NCI-H2227 (cell line): ENCODE measurements at regions not wholly inside any gene's neighbourhood (a gene's known extent, or its start where the extent isn't known, plus 50 kb on each side); places are given as distances from the start of the nearest gene placed in this dataset.
A peak's percentile ranks its signal among the peaks of the same experiment; 100 is the strongest.
"Not testable (repeated sequence)": the region's sequence is repeated elsewhere in the genome, so short reads cannot be mapped to it uniquely, and the experiment has no call there.

Source experiments
- DNase-seq: peaks from one replicate; lab custom pipeline; 2025; ENCODE audit not compliant: unreplicated experiment; lab: John Stamatoyannopoulos, UW

DNA sequence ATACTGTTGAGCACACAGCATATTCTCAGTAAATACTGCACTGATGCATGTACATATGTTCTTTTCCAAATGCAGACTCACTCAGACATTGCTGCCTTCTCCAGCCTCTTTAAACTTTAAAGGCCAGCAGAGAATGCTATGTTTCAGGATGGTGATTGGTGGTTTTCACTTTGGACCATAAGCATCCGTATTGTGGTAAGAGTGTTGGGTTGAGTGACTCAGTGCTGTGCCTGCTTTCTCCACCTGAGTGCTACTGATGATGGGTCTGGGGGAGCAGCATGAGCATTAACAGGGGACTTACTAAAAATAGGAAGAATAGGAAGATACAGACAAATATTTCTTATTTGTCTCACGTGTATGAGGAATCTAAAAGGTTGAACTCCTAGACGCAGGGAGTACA lies 56.3 kb upstream of the ZNF92 start:
- no peak for DNase-seq

DNA sequence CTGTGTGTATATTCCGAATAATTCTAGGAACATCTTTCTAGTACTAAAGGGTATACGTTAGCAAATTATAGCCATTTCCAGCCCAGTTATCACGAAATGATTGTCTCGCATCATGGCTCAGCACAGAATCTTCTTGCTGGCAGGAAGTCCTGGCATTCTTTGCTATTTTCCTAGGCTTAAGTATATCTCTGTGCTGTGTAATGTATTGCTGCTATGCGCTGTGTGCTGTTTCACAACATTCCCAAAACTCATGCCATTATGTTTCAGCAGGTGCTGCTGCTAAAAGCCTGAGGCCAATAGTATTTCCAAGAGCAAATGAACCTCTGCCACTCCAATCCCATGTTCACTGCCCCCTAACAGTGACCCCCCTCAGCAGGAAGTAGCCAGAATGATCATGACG lies 62.9 kb upstream of the ZNF92 start:
- no peak for DNase-seq

DNA sequence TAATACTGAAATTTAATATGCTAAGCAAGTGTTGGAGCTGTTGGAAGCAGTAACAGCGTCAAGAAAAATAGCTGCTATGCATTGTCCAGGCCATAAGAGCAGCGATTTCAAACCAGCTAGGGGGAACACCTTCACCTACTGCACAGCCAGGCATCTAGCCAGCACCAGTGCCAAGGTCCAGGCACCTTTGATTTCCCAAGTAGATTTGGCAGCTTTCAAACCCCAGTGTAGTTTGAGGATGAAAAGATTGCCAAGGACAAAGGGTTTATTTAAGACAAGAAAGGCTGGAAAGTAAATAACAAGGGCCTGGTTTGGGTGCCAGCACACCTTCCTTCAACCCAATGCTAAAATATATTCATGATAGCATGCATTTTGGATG lies 65.4 kb upstream of the ZNF92 start:
- DNase-seq: no peak

DNA sequence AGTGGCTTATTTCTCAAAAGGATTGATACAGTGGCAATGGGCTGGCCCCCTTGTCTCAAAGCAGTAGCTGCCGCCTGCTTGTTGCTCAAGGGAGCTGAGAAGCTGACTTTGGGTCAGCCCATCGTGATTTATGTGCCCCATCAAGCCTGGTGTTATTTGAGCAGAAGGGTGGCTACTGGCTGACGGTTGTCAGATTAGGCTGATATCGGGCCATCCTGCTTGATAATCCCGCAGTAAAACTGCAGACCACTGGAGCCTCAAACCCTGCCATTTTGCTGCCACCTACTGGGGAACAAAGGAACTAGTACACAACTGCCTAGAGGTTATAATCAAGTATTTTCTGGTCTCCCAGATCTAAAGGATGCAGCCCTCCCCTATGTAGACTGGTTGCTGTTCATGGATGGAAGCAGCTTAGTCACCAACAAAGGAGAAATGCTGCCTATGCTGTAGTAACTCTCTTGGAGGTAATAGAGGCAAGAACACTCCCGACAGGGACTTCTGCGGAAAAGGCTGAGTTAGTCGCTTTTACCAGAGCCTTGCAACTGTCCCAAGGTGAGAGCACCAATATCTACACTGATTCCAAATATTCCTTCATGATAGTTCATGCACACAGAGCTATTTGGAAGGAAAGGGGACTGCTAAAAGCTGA lies 65.9 kb upstream of the ZNF92 start:
- DNase-seq: peak; percentile 68

DNA sequence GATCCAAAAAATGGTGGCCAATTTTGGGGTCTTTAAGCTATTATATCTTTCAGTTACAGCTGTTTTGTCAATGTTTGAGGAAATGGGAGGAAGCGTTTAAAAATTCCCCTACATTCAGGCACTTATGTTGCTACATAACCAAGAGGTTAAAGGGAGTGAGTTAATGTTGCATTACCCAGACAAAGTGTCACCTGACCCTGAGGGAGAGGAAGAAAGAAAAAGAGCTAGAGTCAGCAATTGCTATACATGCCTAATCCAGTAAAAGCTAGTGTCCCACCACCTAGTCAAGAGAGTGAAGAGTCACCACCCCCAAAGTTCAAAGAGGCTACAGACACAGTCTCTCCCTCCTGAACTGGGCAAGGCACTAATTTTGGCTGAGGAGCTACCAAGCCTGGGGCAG lies 69.5 kb upstream of the ZNF92 start:
- DNase-seq: no peak

DNA sequence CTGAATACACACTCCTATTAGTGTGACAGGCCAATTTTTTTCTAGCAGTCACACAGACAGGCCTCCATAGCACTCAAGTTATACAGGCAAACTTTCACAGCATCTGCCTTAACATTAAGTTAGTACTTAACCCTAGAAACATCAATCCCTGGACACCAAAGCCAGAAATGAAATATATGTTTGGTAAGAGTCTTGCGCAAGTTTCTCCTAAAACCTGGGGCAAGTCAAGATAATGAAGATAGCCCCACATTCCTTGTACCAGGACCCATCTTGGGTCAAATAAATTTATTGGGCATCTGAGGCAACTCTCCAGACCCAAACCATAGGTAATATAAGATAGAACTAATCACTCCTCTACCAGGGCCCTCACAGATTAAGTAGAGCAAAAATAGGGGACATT lies 70.8 kb upstream of the ZNF92 start:
- no peak for DNase-seq

DNA sequence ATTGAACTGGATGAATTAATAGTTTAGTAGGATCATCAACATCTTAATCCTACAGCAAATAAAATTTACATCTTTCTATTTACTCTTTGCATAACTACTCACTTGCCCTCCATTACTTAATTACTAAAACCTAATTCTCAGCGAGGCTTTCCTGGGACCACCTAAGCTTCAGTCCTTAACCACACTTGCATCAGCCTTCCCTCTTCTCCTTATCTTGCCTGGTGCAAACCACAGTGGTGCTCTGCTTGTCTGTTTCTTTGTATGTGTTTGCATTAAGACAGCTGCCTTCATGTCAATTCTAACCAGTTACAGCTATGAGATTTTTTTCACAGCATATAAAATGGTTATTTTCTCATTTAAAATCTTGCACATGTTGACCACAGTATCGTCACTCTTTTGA lies 72.6 kb upstream of the ZNF92 start:
- DNase-seq: no peak

DNA sequence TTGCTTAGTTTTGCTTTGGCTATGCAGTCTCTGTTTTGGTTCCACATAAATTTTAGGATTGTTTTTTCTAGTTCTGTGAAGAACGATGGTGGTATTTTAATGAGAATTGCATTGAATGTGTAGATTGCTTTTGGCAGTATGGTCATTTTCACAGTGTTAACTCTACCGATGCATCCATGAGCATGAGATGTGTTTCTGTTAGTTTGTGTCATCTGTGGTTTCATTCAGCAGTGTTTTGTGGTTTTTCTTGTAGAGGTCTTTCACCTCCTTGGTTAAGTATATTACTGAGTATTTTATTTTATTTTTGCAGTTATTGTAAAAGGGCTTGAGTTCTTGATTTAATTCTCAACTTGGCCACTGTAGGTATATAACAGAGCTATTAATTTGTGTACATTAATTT lies 78.2 kb upstream of the ZNF92 start:
- DNase-seq: no peak

DNA sequence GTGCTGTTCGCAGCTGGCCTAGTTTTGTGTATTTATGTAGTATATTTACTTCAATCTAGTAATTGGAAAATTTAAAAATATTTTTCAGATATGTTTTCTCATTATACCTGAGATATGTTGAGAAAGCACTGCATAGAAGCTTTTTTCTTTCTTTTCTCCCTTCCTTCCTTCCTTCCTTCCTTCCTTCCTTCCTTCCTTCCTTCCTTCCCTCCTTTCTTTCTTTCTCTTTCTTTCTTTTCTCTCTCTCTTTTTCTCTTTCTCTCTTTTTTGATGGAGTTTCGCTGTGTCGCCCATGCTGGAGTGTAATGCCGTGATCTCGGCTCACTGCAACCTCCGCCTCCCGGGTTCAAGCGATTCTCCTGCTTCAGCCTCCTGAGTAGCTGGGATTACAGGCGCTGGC lies 83.3 kb upstream of the ZNF92 start:
- DNase-seq: not testable (repeated sequence)

DNA sequence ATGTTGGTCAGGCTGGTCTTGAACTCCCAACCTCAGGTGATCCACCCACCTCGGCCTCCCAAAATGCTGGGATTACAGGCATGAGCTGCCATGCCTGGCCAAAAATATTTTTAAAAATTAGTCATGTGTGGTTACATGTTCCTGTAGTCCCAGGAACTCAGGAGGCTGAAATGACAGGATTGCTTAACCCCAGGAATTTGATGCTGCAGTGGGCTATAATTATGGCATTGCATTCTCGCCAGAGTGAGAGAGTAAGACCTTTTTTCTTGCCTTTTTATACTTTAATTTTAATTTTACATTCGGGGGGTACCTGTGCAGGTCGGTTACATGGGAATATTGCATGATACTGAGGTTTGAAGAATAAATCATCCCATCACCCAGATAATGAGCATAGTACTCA lies 86.6 kb upstream of the ZNF92 start:
- no peak for DNase-seq

DNA sequence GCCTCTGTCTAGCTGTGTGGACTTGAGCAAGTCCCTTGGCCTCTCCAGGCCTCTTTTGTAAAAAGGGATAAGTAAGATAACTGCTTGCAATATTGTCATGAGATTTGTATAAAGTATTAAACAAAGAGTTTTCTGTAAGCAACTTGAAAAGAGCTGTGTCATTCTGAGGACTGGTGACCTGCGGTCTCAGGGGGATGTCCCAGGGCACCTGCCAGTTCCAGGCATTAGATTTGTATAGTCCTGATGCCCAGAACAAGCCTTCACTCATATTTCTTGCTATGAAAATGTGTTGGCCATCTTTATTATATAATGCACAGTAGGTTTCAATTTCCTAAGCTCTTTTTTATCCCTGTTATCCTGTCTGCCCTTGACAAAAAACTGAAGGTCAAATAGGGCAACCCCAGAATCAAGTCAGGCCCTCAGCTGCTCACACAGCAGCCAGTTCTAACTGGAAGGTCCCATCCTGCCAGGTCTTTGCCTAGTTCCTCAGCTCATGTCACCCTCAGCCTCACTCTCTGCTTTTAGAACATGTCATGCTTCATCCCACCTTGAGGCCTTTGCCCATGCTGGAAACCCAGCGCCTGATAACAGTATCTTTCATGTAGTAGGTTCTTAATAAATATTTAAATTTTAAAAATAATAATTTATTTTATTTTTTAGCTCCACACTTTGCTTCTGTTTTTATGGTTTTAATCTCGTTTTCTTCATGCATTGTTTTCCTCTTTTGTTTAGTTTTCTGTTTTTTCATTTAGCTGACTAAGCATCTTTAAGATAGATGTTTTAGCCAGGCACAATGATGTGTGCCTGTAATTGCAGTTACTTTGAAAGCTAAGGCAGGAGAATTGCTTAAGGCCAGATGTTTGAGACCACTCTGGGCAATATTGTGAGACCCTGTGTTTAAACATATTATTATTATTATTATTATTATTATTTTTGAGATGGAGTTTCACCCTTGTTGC lies 87.5 kb upstream of the ZNF92 start:
- DNase-seq: no peak

DNA sequence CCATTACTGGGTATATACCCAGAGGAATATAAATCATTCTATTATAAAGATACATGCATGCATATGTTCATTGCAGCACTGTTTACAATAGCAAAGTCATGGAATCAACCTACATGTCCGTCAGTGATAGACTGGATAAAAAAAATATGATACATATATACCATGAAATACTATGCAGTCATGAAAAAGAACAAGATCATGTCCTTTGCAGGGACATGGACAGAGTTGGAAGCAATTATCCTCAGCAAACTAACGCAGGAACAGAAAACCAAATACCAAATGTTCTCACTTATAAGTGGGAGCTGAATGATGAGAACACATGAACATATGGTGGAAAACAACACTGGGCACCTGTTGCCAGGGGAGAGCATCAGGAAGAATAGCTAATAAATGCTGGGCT lies 88.4 kb upstream of the ZNF92 start:
- DNase-seq: not testable (repeated sequence)

DNA sequence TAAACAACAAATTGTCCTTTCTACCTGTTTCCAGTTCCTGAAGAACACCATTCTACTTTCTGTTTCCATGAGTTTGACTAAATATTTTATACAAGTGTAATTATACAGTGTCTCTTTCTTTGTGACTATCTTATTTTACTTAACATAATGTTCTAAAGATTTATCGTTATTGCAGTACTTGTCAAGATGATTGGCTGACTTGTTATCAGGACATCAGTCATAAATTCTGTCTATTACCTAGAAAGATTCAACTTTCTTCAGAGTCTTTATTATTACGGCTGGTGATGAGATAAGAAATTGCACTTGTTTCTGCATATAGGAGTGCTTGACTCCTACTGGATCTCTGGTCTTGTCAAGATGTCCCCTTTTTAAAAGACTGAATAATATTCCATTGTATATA lies 93.9 kb upstream of the ZNF92 start:
- no peak for DNase-seq

DNA sequence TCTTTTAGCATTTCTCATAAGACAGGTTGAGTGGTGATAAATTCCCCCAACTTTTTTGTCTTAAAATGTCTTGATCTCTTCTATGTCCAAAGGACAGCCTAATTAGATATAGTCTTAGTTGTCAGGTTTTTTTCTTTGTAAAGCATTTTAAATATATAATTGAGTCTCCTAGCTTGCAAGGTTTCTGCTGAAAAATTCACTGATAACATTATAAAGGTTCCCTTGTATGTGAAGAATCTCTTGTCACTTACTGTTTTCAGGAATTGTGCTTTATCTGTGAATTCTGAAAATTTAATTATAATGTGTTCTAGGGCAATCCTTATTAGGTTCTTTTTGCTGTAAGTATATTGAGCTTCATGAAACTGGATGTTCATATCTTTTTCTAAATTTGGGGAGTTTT lies 96.8 kb upstream of the ZNF92 start:
- DNase-seq: no peak

DNA sequence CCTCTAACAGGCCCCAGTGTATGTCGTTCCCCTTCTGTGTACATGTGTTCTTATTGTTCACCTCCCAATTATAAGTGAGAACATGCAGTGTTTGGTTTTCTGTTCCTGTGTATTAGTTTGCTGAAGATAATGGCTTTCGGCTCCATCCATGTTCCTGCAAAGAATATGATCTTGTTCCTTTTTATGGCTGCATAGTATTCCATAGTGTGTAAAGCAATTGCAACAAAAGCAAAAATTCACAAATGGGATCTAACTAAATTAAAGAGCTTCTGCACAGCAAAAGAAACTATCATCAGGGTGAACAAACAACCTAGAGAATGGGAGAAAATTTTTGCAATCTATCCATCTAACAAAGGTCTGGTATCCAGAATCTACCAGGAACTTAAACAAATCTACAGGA lies 102.2 kb upstream of the ZNF92 start:
- not testable (repeated sequence) for DNase-seq

DNA sequence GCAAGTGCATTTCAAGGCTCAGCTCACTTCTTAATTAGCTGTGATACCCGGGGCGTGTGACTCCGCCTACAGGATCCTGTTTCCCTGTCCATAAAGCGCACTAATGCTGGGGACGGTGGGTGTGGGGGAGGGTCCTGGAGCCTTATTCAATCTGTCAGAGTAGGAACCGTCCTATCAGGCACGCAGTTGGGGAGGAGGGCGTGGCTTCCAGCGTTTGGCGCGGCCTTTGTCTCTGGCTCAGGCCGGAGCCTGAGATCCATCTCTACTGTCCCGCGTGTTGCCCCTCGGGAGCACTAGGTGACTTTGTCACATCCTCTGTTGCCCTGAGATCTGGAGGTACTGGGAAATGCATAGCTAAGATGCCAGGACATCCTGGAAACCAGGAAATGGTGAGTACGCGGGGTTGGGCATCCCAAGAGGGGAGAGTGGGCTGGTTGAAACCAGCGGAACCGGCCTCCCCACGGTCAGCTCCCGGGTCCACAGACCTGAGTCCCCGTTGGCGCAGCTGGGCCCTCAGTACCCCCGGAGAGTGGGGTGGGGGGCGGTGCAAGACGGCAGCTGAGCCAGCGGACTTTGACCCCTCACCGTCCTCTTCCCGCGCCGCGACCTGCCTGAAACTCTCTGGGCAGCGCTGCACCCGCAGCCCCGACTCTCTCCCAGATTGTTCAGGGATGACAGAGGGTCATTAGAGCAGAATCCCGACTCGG lies 104.4 kb upstream of the ZNF92 start:
- peak; percentile 72 for DNase-seq

DNA sequence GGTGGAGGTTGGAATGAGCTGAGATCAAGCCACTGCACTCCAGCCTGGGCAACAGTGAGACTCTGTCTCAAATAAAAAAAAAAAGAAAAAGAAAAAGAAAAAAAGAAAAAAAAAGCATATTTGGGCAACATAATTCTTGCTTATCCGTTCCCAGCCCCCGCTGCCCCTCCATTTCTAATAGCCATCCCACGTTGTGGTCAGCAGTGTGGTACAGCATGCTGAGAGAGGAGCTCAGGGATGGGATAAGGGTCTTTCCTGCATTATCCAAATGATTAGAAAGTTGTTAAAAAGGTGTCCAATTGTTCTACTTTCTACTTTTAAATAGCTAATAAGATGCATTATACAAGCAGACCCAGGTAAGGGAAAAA lies 104.9 kb upstream of the ZNF92 start:
- DNase-seq: no peak

DNA sequence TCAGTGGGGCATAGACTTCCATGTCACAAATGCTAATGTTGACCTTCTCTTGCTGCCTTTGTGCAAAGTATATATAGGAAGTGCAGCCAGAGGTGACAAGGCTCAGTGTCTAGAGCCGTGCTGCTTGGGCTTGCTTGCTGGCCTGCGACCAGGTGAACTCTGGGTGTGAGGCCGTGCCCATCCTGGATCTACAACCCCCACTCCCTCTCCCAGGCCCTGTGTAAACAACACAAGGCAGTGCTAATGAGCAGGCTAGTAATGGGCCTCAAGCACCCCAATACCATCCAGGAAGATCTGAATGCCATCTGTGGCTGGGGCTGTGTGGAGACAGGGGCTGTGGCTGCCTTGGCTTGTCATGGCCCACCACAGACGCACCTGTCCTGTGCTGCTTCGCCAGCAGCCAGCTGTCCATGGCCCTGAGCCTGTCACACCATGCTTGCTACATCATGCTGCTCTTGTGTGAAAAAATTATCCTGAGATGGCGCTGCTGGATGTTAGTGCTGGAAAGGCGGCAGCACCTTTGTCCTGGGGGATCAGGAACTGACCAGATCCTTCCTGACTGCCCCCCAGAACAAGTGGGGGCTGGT lies 107.6 kb upstream of the ZNF92 start:
- no peak for DNase-seq

DNA sequence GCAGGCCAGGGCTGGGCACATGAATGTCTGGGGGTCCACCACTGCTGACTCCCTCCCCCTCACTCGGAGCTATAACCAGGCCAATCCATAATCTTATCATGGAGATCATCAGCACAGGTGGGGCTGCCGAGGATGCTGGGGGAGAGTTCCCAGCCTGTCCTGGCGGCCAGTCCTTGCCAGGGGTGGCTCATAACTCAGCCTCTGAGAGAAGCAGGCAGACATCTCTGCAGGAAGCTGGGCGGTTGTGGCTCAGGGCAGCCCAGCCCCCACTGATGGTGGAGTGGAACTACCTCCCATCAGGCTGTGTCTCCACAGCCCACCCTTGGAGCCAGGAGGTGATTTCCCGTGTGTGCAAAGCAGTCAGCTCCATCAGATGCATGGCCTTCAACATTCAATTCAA lies 109.4 kb upstream of the ZNF92 start:
- no peak for DNase-seq

DNA sequence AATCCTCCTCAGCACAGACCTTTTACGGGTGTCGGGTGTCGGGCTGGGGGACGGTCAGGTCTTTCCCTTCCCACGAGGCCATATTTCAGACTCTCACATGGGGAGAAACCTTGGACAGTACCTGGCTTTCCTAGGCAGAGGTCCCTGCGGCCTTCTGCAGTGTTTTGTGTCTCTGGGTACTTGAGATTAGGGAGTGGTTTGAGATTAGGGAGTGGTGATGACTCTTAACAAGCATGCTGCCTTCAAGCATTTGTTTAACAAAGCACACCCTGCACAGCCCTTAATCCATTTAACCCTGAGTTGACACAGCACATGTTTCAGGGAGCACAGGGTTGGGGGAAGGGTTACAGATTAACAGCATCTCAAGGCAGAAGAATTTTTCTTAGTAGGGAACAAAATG lies 113.0 kb upstream of the ZNF92 start:
- DNase-seq: not testable (repeated sequence)

DNA sequence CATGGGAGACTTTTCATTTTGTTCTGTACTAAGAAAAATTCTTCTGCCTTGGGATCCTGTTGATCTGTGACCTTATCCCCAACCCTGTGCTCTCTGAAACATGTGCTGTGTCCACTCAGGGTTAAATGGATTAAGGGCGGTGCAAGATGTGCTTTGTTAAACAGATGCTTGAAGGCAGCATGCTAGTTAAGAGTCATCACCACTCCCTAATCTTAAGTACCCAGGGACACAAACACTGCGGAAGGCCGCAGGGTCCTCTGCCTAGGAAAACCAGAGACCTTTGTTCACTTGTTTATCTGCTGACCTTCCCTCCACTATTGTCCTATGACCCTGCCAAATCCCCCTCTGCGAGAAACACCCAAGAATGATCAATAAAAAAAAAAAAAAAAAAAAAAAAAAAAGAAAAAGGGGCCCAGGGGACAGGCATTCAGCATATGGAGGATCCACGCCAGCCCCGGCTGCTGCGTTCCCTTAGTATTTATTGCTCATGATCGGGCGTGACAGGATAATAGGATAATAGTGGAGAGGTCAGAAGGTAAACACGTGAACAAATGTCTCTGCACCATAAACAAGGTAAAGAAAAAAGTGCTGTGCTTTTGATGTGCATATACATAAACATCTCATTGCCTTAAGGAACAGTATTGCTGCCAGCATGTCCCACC lies 113.7 kb upstream of the ZNF92 start:
- DNase-seq: not testable (repeated sequence)
